Gastrocnemius medialis (tissue), 4 donors: ENCODE measurements at regions not wholly inside any gene's neighbourhood (a gene's known extent, or its start where the extent isn't known, plus 50 kb on each side); places are given as distances from the start of the nearest gene placed in this dataset.

ENCODE experiments used
- ATAC-seq, 2 donors: fragments of 150-250 bp; one replicate each; pipeline ENCODE4 v1.9.1; 2016
- DNase-seq, 2 donors: peaks; one replicate each; pipeline ENCODE4 v3.0.0-alpha.2; 2019
- H3K27ac ChIP-seq, 4 donors: fragments of 200-600 bp; sonication (generic); 1 replicate in 1 of 4; 2 replicates in 3 of 4; pipeline ENCODE4 v1.5.1; 2016 to 2018; ENCODE audit warnings: mild to moderate bottlenecking in 2 of 4, moderate library complexity in 1 of 4
- H3K27me3 ChIP-seq, 3 donors: fragments of 200-600 bp; sonication (generic) in 2 of 3; 1 replicate in 1 of 3; 2 replicates in 2 of 3; pipeline versions ENCODE4 v1.5.1 to v1.6.0; 2016 to 2019; ENCODE audit warnings: mild to moderate bottlenecking in 1 of 3, moderate library complexity in 1 of 3
- H3K36me3 ChIP-seq, 2 donors: fragments of 200-600 bp; sonication (generic) in 1 of 2; one replicate each; pipeline ENCODE4 v1.5.1; 2017 to 2018
- H3K4me1 ChIP-seq, 2 donors: fragments of 200-600 bp; sonication (generic) in 1 of 2; one replicate each; pipeline ENCODE4 v1.5.1; 2016 to 2017; ENCODE audit warnings: mild to moderate bottlenecking in 2 of 2
- H3K4me3 ChIP-seq, 4 donors: fragments of 200-600 bp; sonication (generic) in 3 of 4; 1 replicate in 1 of 4; 2 replicates in 3 of 4; pipeline ENCODE4 v1.5.1; 2016 to 2019; ENCODE audit warnings: mild to moderate bottlenecking in 2 of 4
- H3K9me3 ChIP-seq, 3 donors: fragments of 200-600 bp; sonication (generic) in 2 of 3; 1 replicate in 1 of 3; 2 replicates in 2 of 3; pipeline ENCODE4 v1.5.1; 2016 to 2019
- POLR2A ChIP-seq, 2 donors: fragments of 450-650 bp; IDR thresholded peaks; one replicate each; pipeline ENCODE4 v1.6.1; 2017; ENCODE audit warnings: antibody characterized with exemption in 2 of 2, mild to moderate bottlenecking in 2 of 2, moderate library complexity in 2 of 2
- in situ Hi-C, 4 donors: fragments of 200-750 bp; cut with MboI; loops; one replicate each; pipeline versions ENCODE4 v1.15.0 to v1.8.0; 2017; ENCODE audit warnings: low sequenced_read_pairs in 4 of 4
- intact Hi-C: fragments of 100-400 bp; cut with DNase I; formaldehyde crosslinking; loops from one replicate; pipeline ENCODE4 v1.15.1; 2023; ENCODE audit warnings: low total_unique reads
- TF ChIP-seq, protein P1 (sequence below), 5 experiments: fragments of 450-650 bp in 3 of 5; fragments of 200-600 bp in 2 of 5; sonication (generic) in 2 of 5; IDR thresholded peaks in 4 of 5; conservative IDR thresholded peaks in 1 of 5; 1 replicate in 4 of 5; 2 replicates in 1 of 5; pipeline ENCODE4 v1.5.1; 2016 to 2019; ENCODE audit warnings: antibody characterized with exemption in 5 of 5, mild to moderate bottlenecking in 3 of 5, moderate library complexity in 3 of 5

DNA sequence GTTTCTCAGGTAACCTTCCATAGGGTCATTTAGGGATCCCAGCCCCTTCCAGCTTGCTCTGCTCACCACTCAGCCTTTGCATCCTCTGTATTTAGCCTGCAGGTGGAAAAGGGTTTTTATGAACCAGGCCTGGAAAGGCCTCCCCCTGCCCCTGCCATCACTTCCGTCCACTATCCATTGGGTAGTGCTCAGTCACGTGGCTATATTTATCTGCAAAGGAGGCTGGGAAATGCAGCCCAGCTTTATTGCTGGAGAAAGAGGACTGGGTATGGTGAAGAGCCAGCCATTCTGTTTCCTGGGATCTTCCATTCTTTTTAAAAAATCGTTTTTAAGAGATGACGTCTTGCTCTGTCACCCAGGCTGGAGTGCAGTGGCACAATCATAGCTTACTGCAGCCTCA lies 87.0 kb upstream of the MAP1LC3B2 start:
- TF ChIP-seq, protein P1, sequence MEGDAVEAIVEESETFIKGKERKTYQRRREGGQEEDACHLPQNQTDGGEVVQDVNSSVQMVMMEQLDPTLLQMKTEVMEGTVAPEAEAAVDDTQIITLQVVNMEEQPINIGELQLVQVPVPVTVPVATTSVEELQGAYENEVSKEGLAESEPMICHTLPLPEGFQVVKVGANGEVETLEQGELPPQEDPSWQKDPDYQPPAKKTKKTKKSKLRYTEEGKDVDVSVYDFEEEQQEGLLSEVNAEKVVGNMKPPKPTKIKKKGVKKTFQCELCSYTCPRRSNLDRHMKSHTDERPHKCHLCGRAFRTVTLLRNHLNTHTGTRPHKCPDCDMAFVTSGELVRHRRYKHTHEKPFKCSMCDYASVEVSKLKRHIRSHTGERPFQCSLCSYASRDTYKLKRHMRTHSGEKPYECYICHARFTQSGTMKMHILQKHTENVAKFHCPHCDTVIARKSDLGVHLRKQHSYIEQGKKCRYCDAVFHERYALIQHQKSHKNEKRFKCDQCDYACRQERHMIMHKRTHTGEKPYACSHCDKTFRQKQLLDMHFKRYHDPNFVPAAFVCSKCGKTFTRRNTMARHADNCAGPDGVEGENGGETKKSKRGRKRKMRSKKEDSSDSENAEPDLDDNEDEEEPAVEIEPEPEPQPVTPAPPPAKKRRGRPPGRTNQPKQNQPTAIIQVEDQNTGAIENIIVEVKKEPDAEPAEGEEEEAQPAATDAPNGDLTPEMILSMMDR (IDR thresholded peaks at IDR 0.05 in 4 of 5, conservative IDR thresholded peaks at IDR 0.05 in 1 of 5), result no peak
- TF ChIP-seq POLR2A (IDR thresholded peaks at IDR 0.05), result no peak
- DNase-seq (no peak), ATAC-seq (no peak)
- H3K27ac ChIP-seq, result no peak overlapping the region
- H3K27me3 ChIP-seq, result no peaks in the 10 kb centered on the region
- no peak overlapping the region for H3K4me3 ChIP-seq
- H3K9me3 ChIP-seq, result no peaks in the 10 kb centered on the region
- H3K36me3 ChIP-seq, result no peaks in the 10 kb centered on the region
- intact Hi-C loops, result no loop called here
- in situ Hi-C loops, result no loop called here
- no peaks in the 10 kb centered on the region for H3K4me1 ChIP-seq

DNA sequence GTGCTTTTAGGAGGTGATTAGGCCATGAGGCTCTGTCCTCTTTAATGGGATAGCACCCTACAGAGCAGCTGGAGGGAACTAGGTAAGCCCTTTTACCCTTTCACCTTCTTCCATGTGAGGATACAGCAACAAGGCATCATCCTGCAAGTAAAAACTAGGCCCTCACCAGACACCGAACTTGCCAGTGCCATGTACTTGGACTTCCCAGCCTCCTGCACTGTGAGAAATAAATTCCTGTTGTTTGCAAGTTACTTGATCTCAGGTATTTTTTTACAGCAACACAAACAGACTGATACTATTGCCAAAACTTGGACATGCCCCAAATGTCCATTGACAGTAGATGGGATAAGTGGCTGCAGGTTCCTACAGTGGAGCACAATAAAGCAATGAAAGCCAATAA lies 85.8 kb upstream of the MAP1LC3B2 start:
- no peaks in the 10 kb centered on the region for H3K4me1 ChIP-seq
- no peak overlapping the region for H3K27ac ChIP-seq
- intact Hi-C loops, result no loop called here
- no peaks in the 10 kb centered on the region for H3K27me3 ChIP-seq
- TF ChIP-seq POLR2A (IDR thresholded peaks at IDR 0.05), result no peak
- TF ChIP-seq, protein P1 (IDR thresholded peaks at IDR 0.05 in 4 of 5, conservative IDR thresholded peaks at IDR 0.05 in 1 of 5), result no peak
- DNase-seq, result no peak
- ATAC-seq, result no peak
- no peak overlapping the region for H3K4me3 ChIP-seq
- in situ Hi-C loops, result no loop called here
- H3K9me3 ChIP-seq, result no peaks in the 10 kb centered on the region
- no peaks in the 10 kb centered on the region for H3K36me3 ChIP-seq

DNA sequence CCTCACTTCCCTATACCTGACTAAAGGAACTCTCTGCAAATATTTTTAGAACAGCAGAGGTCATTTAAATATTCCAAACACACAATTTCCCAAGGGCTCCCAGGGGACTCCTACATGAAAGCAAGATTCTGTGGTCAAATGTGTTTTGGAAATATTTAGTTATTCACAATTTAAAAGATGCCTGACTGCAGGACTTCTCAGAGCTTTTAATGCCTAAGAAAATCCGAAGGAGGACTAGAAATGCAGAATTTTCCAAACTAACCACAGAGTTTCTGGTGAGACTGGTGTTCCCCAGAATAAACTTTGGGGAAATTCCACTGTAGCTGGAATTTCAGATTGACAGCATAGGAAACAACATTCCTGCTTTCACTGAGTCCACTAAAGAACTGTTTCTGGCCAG lies 84.8 kb upstream of the MAP1LC3B2 start:
- DNase-seq (no peak), ATAC-seq (no peak)
- no peak overlapping the region for H3K4me3 ChIP-seq
- intact Hi-C loops (no loop called here), in situ Hi-C loops (no loop called here)
- H3K9me3 ChIP-seq, result no peaks in the 10 kb centered on the region
- H3K27ac ChIP-seq, result no peak overlapping the region
- H3K4me1 ChIP-seq, result no peaks in the 10 kb centered on the region
- H3K27me3 ChIP-seq, result no peaks in the 10 kb centered on the region
- H3K36me3 ChIP-seq, result no peaks in the 10 kb centered on the region
- TF ChIP-seq, protein P1 (IDR thresholded peaks at IDR 0.05 in 4 of 5, conservative IDR thresholded peaks at IDR 0.05 in 1 of 5), result no peak
- TF ChIP-seq POLR2A (IDR thresholded peaks at IDR 0.05), result no peak

DNA sequence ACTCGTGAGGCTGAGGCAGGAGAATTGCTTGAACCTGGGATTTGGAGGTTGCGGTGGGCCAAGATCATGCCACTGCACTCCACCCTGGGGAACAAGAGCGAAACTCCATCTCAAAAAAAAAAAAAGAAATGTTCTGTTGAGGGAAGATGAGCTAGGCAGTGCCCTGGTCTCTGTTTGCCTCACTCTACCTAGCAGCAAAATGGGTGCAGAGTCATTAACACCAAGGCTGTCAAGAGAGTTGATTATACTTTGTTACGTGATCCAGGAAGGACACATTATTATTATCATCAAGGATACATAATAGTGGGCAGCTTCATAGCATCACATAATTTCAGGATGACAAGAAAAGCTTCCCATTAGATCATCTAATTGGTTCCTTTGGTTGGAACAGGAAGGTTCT lies 84.3 kb upstream of the MAP1LC3B2 start:
- no peaks in the 10 kb centered on the region for H3K4me1 ChIP-seq
- H3K4me3 ChIP-seq, result no peak overlapping the region
- in situ Hi-C loops (no loop called here), intact Hi-C loops (no loop called here)
- ATAC-seq (no peak), DNase-seq (no peak)
- H3K9me3 ChIP-seq, result no peaks in the 10 kb centered on the region
- H3K27ac ChIP-seq, result no peak overlapping the region
- TF ChIP-seq, protein P1 (IDR thresholded peaks at IDR 0.05 in 4 of 5, conservative IDR thresholded peaks at IDR 0.05 in 1 of 5), result no peak
- no peak for TF ChIP-seq POLR2A (IDR thresholded peaks at IDR 0.05)
- H3K27me3 ChIP-seq, result no peaks in the 10 kb centered on the region
- H3K36me3 ChIP-seq, result no peaks in the 10 kb centered on the region

- in situ Hi-C loops (no loop called here), intact Hi-C loops (no loop called here)
- Histone ChIP-seq H3K36me3 (no peaks in the 10 kb centered on the region), H3K4me3 (no peak overlapping the region), H3K27me3 (no peaks in the 10 kb centered on the region), H3K9me3 (no peaks in the 10 kb centered on the region), H3K27ac (no peak overlapping the region), H3K4me1 (no peaks in the 10 kb centered on the region)
- DNase-seq (no peak), ATAC-seq (no peak)
- TF ChIP-seq, protein P1 (IDR thresholded peaks at IDR 0.05 in 4 of 5, conservative IDR thresholded peaks at IDR 0.05 in 1 of 5), result no peak
- TF ChIP-seq POLR2A (IDR thresholded peaks at IDR 0.05), result no peak
These were observed 82.9 kb upstream of the MAP1LC3B2 start for GRCh38 chr12:116476227-116476822.
